K562 (cell line): ENCODE measurements at regions not wholly inside any gene's neighbourhood (a gene's known extent, or its start where the extent isn't known, plus 50 kb on each side); places are given as distances from the start of the nearest gene placed in this dataset.

Experiments used
- ARID4B ChIP-seq: sonication (generic); formaldehyde crosslinking; IDR thresholded peaks from 2 replicates; pipeline ENCODE4 v1.8.0; 2022; ENCODE audit warnings: mild to moderate bottlenecking, missing genetic modification reagents
- CTCF ChIP-seq, 3 experiments: IDR thresholded peaks in 2 of 3; conservative IDR thresholded peaks in 1 of 3; 2 replicates each; pipeline ENCODE4 v1.5.1; 2011 to 2012; ENCODE audit warnings: low read length in 3 of 3, mild to moderate bottlenecking in 3 of 3, control low read depth in 2 of 3, improper control_type of control experiment in 1 of 3, inconsistent platforms in 1 of 3, low read depth in 1 of 3, mixed read lengths in 1 of 3, moderate library complexity in 1 of 3; ENCODE audit not compliant: insufficient read depth in 2 of 3
- EP300 ChIP-seq: IDR thresholded peaks from 2 replicates; pipeline ENCODE4 v1.6.1; 2012; ENCODE audit warnings: low read length, improper control_type of control experiment
- HDAC3 ChIP-seq: fragments of 450-650 bp; IDR thresholded peaks from 2 replicates; pipeline ENCODE4 v1.6.1; 2018; ENCODE audit warnings: borderline replicate concordance, mild to moderate bottlenecking, moderate library complexity; ENCODE audit not compliant: partially characterized antibody
- MNT ChIP-seq, 2 experiments: fragments of 450-650 bp; conservative IDR thresholded peaks; 2 replicates each; pipeline ENCODE4 v1.6.1; 2017; ENCODE audit warnings: mild to moderate bottlenecking in 2 of 2, moderate library complexity in 2 of 2
- PRPF4 ChIP-seq: fragments of 200-400 bp; formaldehyde crosslinking; IDR thresholded peaks from one replicate; pipeline ENCODE4 v1.6.1; 2017; ENCODE audit warnings: low read length, low read depth, mild to moderate bottlenecking; ENCODE audit not compliant: insufficient read depth, poor library complexity, severe bottlenecking
- TBP ChIP-seq: optimal IDR thresholded peaks from 2 replicates; pipeline ENCODE3; 2011; ENCODE audit warnings: low read depth, low read length, improper control_type of control experiment
- ZBTB2 ChIP-seq: fragments of 450-650 bp; IDR thresholded peaks from 2 replicates; pipeline ENCODE4 v1.6.1; 2016; ENCODE audit warnings: antibody characterized with exemption

GRCh38 chr9:71250581-71250980, 129.2 kb upstream of the TRPM3 start:
- TF ChIP-seq ARID4B (CRISPR knock-in tag) (no peak), PRPF4 (no peak), MNT (conservative IDR thresholded peaks at IDR 0.05) (no peak), HDAC3 (no peak), TBP (no peak), ZBTB2 (no peak), CTCF (IDR thresholded peaks at IDR 0.05 in 2 of 3, conservative IDR thresholded peaks at IDR 0.05 in 1 of 3; ENCODE audit: insufficient read depth in 2 of 3, low read depth in 1 of 3, low read length in 3 of 3) (no peak), EP300 (no peak)
